NCI-H748 (cell line): ENCODE measurements at regions not wholly inside any gene's neighbourhood (a gene's known extent, or its start where the extent isn't known, plus 50 kb on each side); places are given as distances from the start of the nearest gene placed in this dataset.
"Not testable (repeated sequence)": the region's sequence is repeated elsewhere in the genome, so short reads cannot be mapped to it uniquely, and the experiment has no call there.

Source experiments
- DNase-seq: peaks from one replicate; lab custom pipeline; 2025; ENCODE audit not compliant: unreplicated experiment; lab: John Stamatoyannopoulos, UW

GRCh38 chr16:27600381-27600780 lies 50.4 kb downstream of the KATNIP start:
- no peak for DNase-seq

- DNase-seq = no peak
Measured at GRCh38 chr16:27602103-27602502, 52.2 kb downstream of the KATNIP start.

GRCh38 chr16:27605500-27606106 lies 55.7 kb downstream of the KATNIP start:
- DNase-seq = peak; percentile 38

GRCh38 chr16:27611340-27611739 lies 61.4 kb downstream of the KATNIP start:
- DNase-seq = no peak

DNA sequence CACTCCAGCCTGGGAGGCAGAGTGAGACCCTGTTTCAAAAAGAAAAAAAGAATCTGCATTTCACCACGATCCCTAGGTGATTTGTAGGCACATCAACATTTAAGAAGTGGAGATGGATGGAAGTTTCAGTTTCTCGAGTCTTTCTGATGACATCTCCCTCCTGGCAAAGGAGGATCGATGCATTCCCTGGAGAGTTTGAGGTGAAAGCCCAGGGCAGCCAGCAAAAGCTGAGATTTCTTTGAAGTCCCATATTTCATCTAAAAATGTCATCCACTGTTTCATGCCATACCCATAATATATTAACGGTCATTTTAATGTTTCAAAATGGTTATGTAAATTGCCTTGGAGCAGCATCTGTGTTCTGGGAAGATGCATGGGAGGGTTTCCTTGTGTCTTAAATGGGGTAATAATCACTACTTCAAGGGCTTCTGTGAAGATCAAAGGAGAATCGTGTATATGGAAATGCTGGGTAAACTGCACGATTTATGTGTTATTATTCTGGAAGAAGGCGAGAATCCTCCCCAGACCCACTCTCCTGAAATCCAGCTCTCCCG lies 63.4 kb downstream of the KATNIP start:
- DNase-seq = no peak

DNA sequence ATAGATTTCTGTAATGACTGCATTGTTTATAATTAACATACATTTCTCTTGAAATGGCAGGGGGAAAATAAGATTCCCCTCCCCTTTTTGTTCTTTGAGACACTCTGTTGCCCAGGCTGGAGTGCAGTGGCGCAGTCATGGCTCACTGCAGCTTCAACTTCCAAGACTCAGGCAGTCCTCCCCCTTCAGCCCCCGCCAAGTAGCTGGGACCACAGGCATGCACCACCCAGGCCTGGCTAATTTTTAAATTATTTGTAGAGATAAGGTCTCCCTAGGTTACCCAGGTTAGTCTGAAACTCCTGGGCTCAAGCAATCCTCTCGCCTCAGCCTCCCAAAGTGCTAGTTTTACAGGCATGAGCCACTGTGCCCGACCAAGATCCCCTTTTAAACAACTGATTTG lies 67.7 kb downstream of the KATNIP start:
- no peak for DNase-seq

- DNase-seq = no peak
Measured at GRCh38 chr16:27618165-27618564, 68.2 kb downstream of the KATNIP start.

DNA sequence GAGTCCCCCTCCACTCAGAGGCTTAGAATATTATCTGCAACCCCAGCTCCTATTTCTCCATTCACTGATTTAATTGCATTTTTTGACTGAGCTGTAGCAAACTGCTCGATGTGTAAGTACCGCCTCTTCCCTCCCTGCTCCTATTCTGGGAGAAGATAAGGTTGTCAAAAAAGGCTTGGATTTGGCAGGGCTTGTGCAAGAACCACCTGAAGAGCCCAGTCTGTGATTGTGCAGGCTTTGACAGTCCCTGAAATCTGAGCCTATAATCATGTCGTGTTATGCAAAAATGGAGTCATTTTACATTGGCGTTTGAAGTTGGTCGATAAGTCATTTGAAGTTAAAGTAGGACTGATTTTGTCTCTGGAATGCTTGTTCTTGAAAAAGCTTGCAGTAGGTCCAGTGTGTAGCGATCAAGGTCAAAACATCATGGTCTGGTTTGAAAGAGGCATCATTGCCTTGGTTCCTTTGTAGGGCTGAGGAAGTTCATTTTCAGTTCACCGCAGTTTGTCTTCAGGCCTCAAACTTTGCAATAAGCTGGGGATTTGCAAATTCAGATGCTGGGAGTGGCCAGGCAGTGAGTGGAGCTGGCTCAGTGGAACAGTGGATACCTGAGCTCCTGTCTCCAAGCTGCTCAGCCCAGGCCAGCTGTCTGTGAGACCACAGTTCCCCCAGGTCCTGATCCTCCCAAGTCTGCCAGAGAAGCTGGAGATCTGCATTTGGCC lies 68.8 kb downstream of the KATNIP start:
- peak; percentile 10 for DNase-seq

DNA sequence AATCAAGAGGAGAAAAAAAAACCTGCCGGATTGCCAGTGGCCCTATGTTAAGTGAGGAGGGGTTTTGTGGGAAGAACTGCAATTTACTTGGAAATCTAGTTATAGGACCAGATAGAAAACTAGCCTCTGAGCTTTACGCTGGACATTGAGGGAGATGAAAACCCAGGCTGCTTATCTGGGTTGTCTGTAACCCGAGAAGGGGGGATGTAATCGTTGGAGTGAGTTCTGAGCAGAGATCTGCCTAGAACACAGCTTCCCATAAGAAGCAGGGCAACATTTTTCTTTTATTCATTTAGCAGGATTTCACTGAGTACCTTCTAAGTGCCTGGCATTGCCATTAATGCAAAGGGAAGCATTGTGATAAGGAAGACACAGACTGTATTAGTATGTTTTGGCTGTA lies 70.6 kb downstream of the KATNIP start:
- DNase-seq = no peak

- no peak for DNase-seq
Measured at GRCh38 chr16:27624154-27625049, 74.5 kb downstream of the KATNIP start.

DNA sequence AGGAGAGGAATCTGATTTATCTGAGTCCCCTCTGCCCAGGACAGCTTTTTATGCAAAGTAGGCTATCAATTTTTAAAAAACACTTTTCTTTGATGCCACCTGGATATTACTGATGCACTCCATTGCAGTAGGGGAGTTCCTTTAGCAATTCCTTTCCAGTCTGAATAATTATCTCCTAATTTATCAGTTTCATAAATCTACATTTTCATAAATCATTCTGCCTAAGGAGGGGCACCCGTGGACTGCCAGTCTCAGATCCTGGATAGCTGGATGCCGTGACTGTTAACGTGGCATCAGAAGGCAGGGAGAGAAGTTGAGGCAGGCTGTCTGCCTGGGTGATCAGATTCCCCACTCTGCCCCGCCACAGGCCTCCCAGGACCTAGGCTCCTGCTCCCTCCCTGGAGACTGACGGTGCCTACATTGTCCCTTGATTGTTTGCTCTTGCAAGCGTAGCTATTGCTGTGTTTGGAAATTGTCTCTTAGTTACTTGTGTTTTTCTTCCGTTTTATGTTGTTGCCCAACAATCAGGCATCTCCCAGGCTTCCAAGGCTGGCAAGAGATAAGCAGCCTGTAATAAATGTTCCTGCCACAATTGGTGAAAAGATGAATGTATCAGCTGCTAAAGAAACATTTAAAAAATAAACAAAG lies 75.2 kb downstream of the KATNIP start:
- DNase-seq = peak; percentile 46

- no peak for DNase-seq
Measured at GRCh38 chr16:27627136-27627535, 77.2 kb downstream of the KATNIP start.

- peak; percentile 83 for DNase-seq
Measured at GRCh38 chr16:27628241-27628942, 78.4 kb downstream of the KATNIP start.

GRCh38 chr16:27628943-27629462 lies 79.1 kb downstream of the KATNIP start:
- not testable (repeated sequence) for DNase-seq

- no peak for DNase-seq
Measured at GRCh38 chr16:27632216-27632615, 82.3 kb downstream of the KATNIP start.

DNA sequence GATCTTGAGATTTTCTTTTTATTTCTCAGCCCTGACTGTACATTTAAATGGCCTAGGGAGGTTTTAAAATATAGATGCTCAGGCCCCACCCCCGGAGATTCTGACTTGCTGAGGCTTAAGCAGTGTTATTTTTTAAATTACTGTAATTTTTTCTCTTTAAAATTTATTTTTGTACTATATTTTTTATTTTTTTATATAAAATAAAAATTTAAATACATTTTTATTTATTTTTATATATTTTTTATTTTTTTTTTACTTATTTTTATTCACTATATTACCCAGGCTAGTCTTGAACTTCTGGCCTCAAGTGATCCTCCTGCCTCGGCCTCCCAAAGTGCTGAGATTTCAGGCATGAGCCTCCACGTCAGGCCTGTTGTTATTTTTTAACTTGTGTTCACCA lies 83.3 kb downstream of the KATNIP start:
- DNase-seq = no peak

GRCh38 chr16:27633721-27634120 lies 83.8 kb downstream of the KATNIP start:
- DNase-seq = no peak

GRCh38 chr16:27634779-27635178 lies 84.8 kb downstream of the KATNIP start:
- DNase-seq = no peak

DNA sequence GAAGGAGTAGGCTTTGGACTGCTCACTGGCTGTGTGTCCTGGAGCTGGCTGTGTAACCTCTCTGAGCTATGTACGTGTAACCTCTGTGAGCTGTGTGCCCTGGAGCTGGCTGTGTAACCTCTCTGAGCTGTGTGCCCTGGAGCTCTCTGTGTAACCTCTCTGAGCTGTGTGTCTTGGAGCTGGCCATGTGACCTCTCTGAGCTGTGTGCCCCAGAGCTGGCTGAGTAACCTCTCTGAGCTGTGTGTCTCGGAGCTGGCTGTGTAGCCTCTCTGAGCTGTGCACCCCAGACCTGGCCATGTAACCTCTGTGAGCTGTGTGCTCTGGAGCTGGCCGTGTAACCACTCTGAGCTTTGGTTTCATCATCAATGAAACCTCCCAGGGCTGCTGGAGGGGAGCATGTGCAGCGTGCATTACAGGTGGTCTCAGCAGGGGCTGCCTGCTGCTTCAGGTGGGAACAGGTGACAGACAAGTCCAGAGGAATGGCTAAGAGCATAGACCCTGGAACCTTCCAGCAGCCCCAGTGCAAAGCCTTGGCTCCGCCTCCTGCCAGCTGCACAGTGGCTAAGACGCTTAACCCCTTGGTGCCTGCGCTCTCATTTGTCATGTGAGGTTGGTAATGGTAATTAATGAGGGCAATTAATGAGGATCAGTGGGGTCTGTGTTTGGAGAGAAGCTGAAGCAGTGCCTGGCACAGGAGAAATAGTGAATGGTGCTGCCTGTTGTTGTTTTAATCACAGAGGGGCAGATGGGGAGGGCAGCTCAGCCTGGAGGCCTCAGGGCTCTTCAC lies 86.7 kb downstream of the KATNIP start:
- no peak for DNase-seq
